ENCODE measurements at regions not wholly inside any gene's neighbourhood (a gene's known extent, or its start where the extent isn't known, plus 50 kb on each side); places are given as distances from the start of the nearest gene placed in this dataset.
"Not testable (repeated sequence)": the region's sequence is repeated elsewhere in the genome, so short reads cannot be mapped to it uniquely, and the experiment has no call there.

GRCh38 chr1:38657207-38657840 is 202.2 kb downstream of the RRAGC start:
- no peaks in the 10 kb centered on the region for H3K9me3 ChIP-seq (ENCODE audit: severe bottlenecking)
- H3K27ac ChIP-seq (ENCODE audit: poor library complexity, severe bottlenecking), result no peak overlapping the region
- no peaks in the 10 kb centered on the region for H3K4me1 ChIP-seq (ENCODE audit: insufficient read depth, poor library complexity, severe bottlenecking)
- H3K4me3 ChIP-seq (ENCODE audit: severe bottlenecking), result no peak overlapping the region
- no peak for TF ChIP-seq CTCF (IDR thresholded peaks at IDR 0.05; ENCODE audit: poor library complexity, severe bottlenecking)
- DNase-seq (ENCODE audit: low spot score), result no peak
- H3K36me3 ChIP-seq (ENCODE audit: low read depth), result no peaks in the 10 kb centered on the region
- peaks cover 9% of the 10 kb centered on the region for H3K27me3 ChIP-seq (ENCODE audit: insufficient read depth, poor library complexity, severe bottlenecking)
- no peak for ATAC-seq (ENCODE audit: low read depth)

GRCh38 chr1:38656726-38657125 is 202.8 kb downstream of the RRAGC start:
- DNase-seq (ENCODE audit: low spot score), result no peak
- TF ChIP-seq CTCF (IDR thresholded peaks at IDR 0.05; ENCODE audit: poor library complexity, severe bottlenecking), result no peak
- H3K36me3 ChIP-seq (ENCODE audit: low read depth), result no peaks in the 10 kb centered on the region
- no peak overlapping the region for H3K27ac ChIP-seq (ENCODE audit: poor library complexity, severe bottlenecking)
- H3K4me3 ChIP-seq (ENCODE audit: severe bottlenecking), result no peak overlapping the region
- H3K9me3 ChIP-seq (ENCODE audit: severe bottlenecking), result no peaks in the 10 kb centered on the region
- ATAC-seq (ENCODE audit: low read depth), result no peak
- no peaks in the 10 kb centered on the region for H3K4me1 ChIP-seq (ENCODE audit: insufficient read depth, poor library complexity, severe bottlenecking)
- H3K27me3 ChIP-seq (ENCODE audit: insufficient read depth, poor library complexity, severe bottlenecking), result peaks cover 9% of the 10 kb centered on the region

GRCh38 chr1:38652217-38652616 is 207.4 kb downstream of the RRAGC start:
- no peaks in the 10 kb centered on the region for H3K36me3 ChIP-seq (ENCODE audit: low read depth)
- TF ChIP-seq CTCF (IDR thresholded peaks at IDR 0.05; ENCODE audit: poor library complexity, severe bottlenecking), result no peak
- H3K4me3 ChIP-seq (ENCODE audit: severe bottlenecking), result no peak overlapping the region
- DNase-seq (ENCODE audit: low spot score) (no peak), ATAC-seq (ENCODE audit: low read depth) (no peak)
- peaks cover 6% of the 10 kb centered on the region for H3K27me3 ChIP-seq (ENCODE audit: insufficient read depth, poor library complexity, severe bottlenecking)
- H3K4me1 ChIP-seq (ENCODE audit: insufficient read depth, poor library complexity, severe bottlenecking), result no peaks in the 10 kb centered on the region
- no peak overlapping the region for H3K27ac ChIP-seq (ENCODE audit: poor library complexity, severe bottlenecking)
- no peaks in the 10 kb centered on the region for H3K9me3 ChIP-seq (ENCODE audit: severe bottlenecking)

GRCh38 chr1:38651669-38652068 is 207.9 kb downstream of the RRAGC start:
- no peak for TF ChIP-seq CTCF (IDR thresholded peaks at IDR 0.05; ENCODE audit: poor library complexity, severe bottlenecking)
- Histone ChIP-seq H3K9me3 (ENCODE audit: severe bottlenecking) (no peaks in the 10 kb centered on the region), H3K27ac (ENCODE audit: poor library complexity, severe bottlenecking) (no peak overlapping the region), H3K27me3 (ENCODE audit: insufficient read depth, poor library complexity, severe bottlenecking) (peaks cover 6% of the 10 kb centered on the region), H3K4me1 (ENCODE audit: insufficient read depth, poor library complexity, severe bottlenecking) (no peaks in the 10 kb centered on the region), H3K36me3 (ENCODE audit: low read depth) (no peaks in the 10 kb centered on the region), H3K4me3 (ENCODE audit: severe bottlenecking) (no peak overlapping the region)
- DNase-seq (ENCODE audit: low spot score) (no peak), ATAC-seq (ENCODE audit: low read depth) (peak; percentile 57; the same call in 2 of the 3 replicates)

GRCh38 chr1:38648417-38648816 is 211.2 kb downstream of the RRAGC start:
- ATAC-seq (ENCODE audit: low read depth), result no peak
- Histone ChIP-seq H3K9me3 (ENCODE audit: severe bottlenecking) (no peaks in the 10 kb centered on the region), H3K36me3 (ENCODE audit: low read depth) (no peaks in the 10 kb centered on the region), H3K27ac (ENCODE audit: poor library complexity, severe bottlenecking) (no peak overlapping the region), H3K4me1 (ENCODE audit: insufficient read depth, poor library complexity, severe bottlenecking) (no peaks in the 10 kb centered on the region), H3K27me3 (ENCODE audit: insufficient read depth, poor library complexity, severe bottlenecking) (no peaks in the 10 kb centered on the region), H3K4me3 (ENCODE audit: severe bottlenecking) (no peak overlapping the region)
- no peak for DNase-seq (ENCODE audit: low spot score)
- no peak for TF ChIP-seq CTCF (IDR thresholded peaks at IDR 0.05; ENCODE audit: poor library complexity, severe bottlenecking)

GRCh38 chr1:38647341-38647740 is 212.2 kb downstream of the RRAGC start:
- not testable (repeated sequence) for H3K27ac ChIP-seq (ENCODE audit: poor library complexity, severe bottlenecking); H3K4me1 ChIP-seq (ENCODE audit: insufficient read depth, poor library complexity, severe bottlenecking); DNase-seq (ENCODE audit: low spot score); H3K9me3 ChIP-seq (ENCODE audit: severe bottlenecking); H3K27me3 ChIP-seq (ENCODE audit: insufficient read depth, poor library complexity, severe bottlenecking); H3K36me3 ChIP-seq (ENCODE audit: low read depth); ATAC-seq (ENCODE audit: low read depth); H3K4me3 ChIP-seq (ENCODE audit: severe bottlenecking)

All from RWPE2 (cell line).